NCI-H128 (cell line): ENCODE measurements at regions not wholly inside any gene's neighbourhood (a gene's known extent, or its start where the extent isn't known, plus 50 kb on each side); places are given as distances from the start of the nearest gene placed in this dataset.
"Not testable (repeated sequence)": the region's sequence is repeated elsewhere in the genome, so short reads cannot be mapped to it uniquely, and the experiment has no call there.

Source experiments
- DNase-seq: peaks from one replicate; lab custom pipeline; 2025; ENCODE audit not compliant: unreplicated experiment; lab: John Stamatoyannopoulos, UW

DNA sequence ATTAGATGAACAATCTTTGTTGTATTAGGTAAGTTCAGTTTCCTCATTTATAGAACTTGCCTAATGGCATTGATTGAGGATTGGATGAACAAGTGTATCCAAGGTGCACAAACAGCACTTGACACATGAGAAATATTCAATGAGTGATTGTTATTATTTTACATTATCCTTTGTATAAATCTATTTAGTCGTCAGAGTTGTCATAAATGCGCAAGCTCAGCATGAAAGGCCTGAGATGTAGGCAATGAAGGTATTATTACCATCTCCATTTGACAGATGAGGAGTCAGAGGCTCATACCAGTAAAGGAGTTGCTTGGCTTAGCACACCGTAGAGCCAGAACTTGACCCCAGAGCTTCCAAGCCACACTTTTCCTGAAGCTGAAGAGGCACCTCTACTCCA is 291.4 kb downstream of the C1D start:
- DNase-seq, result no peak

DNA sequence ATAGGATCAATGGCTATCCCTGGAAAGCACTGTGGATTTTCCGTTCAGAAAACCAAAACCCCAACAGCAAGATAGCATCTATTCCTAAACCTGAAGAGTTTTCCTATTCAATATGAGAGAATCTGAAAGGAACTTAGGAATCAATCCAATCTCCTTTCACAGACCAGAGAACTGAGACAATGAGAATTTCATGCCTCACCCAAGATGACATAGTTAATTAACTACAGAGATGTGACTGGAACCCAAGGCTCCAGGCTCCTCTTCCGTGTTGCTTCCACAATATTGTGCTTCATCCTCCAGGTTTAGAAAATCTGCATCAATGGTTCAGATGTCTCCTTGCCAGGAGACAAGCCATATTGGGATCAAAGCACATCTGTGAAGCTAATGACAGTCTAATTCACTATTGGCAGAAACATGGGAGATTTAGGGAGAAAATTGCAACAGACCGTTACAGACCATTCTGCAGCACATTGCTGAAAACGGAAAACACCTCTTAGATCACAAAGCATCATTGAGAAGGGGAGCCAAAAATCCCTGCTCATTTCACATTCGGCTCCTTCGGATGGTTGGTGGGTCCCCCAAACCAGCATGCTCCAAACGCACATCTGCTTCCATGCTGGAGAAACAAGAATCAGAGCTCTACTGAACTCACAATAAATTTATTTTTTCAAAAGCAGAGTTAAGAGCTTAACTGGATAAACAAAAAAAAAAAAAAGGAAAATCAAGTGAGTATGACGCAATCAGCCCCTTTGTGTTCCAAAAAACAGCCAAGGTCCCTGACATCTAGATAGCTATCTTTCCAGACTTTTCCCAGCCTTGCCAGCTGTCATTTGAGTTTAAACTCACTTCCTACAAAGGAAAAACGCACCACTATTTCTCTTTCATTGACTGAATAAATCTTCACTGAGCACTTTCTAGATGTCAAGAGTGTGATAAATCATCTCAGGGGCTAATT is 290.3 kb downstream of the C1D start:
- no peak for DNase-seq

DNA sequence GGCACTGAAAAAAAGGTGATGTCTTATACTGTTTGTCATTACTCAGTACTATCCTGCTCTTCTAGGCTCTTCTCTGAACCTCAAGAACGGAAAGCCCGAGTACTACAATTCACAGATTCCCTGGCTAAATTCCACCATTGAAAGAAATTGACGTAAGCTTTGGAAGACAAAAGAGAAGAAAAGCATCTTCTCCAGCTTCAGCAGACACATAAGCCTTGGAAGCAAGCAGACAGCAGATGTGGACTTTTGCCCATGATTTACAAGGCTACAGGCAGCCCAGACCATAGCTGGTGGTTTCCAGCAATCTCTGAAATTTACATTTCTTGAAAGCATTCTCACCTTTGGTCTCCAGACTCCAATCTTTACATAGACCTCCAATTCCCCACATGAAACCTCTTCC is 289.0 kb downstream of the C1D start:
- no peak for DNase-seq

DNA sequence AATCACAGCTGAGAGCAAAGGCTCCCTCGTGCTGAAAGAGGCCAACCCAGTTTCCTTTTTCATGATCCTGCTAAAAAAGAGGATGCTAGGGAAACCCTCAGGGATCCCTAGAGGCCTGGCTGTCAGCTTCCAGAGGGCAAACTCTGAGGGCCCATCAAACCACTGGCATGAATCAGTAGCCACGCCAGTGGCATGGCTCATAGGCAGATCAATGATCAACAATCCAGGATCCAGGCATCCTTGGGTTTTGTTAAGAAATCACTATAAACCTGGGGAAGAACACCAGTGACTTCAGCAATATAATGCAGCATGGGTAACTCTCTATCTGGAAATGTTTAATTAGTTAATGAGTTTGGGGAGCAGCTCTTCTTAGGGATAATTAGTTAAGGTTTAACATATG is 286.5 kb downstream of the C1D start:
- DNase-seq, result no peak

DNA sequence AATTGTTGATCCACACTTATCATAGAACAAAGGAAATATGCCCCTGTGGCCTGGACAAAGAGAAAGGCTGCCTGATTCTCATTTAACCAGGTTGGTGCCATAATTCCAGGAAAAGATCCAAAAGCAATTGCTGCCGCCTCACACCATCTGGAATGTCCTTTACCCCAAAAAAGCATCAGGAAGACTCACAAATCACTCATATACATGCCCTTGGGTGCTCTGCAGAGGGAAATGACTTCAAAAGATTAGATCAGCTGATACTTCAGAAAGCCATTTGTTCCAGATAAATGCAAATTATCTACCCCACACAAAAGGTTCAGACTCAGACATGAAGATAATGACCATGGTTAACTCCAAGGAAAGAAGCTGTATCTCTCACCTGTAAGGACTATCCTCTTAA is 285.8 kb downstream of the C1D start:
- no peak for DNase-seq

DNA sequence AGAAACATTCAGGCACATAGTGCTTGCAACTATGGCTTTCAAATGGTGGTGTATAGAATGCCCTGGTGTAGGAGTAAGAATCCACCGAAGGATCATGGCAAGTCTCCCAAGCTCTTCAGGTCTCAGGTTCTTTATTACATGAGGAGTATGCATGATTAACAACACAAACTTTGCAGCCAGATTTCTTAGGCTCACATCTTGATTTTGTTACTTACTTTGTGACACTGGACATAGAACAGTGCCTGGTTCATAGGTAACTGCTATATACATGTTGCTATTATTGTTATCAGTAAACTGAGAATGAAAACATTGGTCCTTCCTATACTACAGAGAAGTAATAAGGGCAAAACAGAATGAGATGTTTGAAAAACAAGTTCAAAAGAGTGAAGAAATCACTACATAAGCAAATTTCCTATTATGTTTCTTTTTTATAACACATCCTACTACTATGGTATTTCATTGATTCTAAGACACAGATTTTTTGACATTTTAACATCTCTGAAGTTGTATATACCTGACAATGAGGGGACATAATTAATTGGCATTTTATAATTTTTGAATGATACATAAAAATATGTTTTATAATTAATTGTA is 284.9 kb downstream of the C1D start:
- DNase-seq, result no peak

DNA sequence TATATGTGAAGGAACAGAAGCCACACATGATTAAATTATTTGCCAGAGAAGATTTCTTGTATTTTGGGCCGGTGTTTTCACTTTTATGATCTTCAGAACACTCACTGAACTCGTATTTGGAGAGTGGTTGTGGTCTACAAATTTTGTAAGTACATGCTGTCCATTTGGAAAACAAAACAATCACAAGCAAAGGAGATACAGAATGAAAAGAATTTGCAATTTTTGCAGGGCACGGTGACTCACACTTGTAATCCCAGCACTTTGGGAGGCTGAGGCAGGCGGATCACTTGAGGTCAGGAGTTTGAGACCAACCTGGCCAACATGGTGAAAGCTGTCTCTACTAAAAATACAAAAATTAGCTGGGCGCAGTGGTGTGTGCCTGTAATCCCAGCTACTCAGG is 282.0 kb downstream of the C1D start:
- not testable (repeated sequence) for DNase-seq

DNA sequence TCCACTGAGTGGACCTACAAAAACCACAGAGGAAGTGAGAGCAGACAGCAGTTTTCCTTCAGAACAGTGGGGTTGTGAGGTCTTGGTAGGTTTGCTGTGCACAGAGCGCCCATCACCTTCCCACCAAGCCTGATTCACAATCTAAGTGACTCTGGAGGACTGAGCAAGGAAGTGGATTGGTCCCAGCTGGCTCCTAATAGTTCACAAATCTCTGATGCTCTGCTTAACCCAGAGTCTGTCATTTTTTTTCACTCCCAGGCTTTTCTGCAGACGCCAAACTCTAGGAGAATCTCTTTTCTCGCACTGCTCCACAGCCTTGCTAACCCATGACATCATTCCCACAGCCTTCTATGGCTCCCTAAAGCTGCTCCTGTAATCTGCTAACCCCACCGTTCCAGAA is 280.4 kb downstream of the C1D start:
- no peak for DNase-seq

DNA sequence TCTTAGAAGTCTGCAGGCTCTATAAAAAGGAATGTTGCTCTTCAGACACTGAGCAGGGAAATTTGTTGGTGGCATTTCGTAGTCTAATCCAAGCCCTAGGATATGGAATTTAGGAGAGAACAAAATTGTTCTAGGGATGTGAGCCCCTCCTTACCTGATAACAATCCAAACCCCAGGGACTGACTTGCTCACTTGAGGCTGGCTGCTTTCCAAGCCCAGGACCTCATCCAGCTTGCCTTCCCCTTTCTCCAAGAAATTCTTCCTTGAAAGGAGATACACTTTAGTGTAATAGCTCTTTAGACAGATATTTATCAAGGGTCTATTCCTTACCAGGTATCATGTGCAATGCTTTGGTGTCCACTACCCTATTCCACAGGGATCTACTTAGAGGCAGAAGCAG is 279.8 kb downstream of the C1D start:
- DNase-seq, result no peak

DNA sequence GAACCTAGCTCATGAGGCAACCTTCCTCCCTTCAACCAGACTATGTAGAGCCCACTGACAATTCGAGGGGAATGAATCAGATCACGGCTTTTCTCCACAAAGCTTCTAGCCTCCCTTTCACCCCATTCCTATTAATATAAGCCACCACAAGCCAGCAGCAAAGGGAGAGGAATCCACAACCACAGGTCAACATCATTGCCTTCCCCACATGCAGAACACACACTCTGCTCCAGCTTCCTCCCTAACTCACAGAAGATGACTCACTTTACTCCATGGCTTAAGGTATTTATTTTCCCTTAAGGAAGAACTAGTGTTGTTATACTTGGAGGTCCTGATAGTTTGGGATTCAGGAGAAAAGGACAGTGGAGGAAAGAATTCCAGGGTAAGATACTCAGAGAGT is 272.2 kb downstream of the C1D start:
- no peak for DNase-seq

DNA sequence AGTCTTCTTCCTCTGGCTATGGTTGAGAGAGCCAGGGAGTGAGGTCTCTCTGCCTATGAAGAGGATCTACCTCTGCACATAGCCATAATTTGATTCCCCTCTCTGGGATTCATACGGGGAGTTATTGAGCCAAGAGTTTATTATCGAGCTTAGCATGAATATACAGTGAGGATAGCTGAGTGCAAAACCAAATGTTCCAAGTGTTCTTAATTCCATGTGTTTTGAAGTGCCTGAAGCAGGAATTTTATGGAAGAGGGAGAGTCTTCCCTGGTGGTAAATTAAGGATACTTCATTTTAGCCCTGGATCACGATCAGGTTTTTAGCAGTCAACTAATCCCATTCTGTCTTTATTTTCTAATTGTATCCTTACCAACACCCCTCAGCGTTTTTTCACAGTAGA is 270.6 kb downstream of the C1D start:
- no peak for DNase-seq

DNA sequence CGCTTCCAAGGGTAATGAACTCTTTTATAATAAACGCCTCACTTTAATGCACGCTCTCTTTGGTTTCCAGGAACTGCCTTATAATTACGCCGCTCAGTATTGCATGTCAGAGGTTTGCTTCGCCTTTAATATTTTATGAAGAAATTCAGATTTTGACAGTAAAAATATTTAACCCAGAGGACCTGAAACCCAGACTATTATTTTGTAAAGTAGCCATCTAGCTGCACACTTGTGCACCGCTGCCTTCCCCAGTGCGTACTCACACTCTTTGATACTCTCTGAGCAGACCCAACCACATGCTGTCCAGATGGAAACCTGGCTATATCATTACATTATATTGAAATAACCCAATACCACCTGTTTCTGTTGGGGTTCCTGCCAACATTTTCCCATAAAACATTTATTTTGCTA is 270.1 kb downstream of the C1D start:
- no peak for DNase-seq

DNA sequence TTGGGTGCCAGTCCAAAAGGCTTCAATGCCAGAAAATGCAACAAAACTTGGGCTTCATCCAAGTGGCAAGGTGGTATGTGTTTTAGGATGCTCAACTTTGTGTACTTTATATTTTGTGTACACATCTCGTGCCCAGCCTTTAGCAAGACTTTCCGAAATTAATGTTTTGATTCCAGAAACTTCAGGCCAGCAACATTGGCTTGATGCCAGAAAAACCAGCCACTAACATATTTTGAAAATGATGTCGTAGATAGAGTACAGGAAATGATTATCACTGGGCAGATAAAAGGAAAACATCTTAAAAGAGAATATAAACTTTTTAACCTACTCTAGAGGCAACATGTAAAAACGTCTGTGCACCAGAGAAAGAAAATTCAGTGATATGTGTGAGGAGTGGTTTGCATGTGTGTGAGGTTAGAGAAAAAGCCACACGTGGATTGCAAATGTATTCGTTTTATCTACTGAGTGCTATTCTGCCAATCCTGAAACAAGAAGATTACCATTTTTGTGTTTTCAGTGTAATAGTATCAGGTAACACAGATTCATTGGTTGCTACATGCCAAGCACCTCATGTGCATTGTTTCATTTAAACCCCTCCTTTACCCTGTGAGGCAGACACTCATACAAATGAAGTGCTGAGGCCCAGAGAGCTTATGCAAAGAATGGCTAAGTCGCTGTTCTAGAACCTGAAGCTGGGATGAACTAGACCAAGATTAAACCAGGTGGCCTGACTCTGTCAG is 264.8 kb downstream of the C1D start:
- DNase-seq, result no peak

DNA sequence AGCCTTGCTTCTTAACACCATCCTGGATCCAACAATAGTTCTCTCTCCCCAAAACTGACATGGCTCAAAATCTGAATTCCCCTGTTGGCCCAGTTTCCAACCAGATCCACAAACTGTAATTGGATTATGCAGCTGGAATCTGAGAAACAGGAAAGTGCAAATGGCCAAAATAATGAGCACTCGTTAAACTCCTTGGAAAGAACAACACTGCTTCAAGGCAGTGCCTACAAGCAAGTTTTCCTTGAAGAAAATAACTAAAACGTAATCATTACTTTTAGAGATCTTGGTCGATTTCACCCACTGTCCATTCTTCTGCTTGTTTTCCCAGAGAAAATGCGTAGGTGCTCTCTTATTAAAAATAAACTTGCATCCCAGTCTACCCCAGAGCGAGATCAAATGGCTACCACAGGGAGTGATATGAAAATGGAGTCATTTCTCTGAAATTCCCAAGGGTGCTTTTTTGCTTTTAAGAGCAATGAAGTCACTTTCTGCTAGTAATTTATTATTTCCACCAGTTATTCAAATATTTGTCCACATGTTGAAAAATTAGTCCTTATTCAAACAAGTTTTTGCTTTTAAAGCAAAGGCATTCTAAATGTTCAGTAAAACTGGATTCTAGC is 264.2 kb downstream of the C1D start:
- no peak for DNase-seq

DNA sequence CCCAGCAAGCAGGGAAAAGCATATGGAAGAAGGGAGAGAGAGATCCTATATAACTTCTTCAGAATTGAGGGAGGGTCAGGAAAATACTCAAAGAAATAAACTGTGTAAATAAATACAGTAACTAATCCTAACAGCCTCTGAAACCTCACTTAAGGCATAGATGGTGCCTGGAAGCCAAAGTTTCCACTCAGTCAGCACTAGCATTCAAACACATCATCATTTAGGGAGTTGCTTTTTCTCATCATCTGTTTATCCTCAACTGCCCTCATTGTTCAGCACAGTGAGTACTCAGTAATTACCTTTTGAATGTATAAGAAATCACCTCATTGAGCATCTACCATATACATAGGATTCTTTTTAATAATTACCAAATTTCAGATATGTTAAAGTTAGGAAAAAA is 262.9 kb downstream of the C1D start:
- no peak for DNase-seq

DNA sequence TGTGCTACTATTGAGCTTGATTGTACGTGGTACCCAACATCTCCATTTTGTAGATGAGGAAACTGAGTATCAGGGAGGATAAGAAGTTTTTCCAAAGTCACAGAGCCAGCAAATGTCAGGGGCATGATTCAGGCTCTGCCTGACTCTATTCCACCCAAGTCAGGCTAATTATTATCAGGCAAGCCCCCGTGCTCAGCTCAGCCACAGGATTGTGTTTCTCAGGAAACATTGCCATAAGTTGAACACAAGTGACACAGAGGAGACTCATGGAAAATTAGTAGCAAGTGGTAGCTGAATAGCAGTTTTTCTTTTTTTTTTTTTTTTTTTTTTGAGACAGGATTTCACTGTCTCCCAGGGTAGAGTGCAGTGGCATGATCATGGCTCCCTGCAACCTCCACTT is 260.5 kb downstream of the C1D start:
- DNase-seq, result no peak

DNA sequence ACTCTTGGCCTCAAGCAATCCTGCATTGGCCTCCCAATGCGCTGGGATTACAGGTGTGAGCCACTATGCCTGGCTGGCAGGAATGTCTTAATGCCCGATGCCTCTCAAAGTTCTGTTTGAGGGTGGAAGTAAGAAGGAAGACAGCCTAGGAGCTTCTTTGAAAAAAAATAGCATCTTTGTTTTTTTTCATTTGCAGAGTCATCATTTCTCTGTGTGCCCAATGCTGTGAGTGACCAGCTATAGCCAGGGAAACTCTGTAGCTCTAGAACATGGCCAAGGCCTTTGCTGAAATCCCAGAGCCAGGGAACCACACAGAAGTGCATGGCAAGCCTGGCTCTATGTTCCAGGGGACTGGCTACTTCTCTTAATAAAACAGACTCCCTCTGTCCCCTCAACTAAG is 260.0 kb downstream of the C1D start:
- no peak for DNase-seq

DNA sequence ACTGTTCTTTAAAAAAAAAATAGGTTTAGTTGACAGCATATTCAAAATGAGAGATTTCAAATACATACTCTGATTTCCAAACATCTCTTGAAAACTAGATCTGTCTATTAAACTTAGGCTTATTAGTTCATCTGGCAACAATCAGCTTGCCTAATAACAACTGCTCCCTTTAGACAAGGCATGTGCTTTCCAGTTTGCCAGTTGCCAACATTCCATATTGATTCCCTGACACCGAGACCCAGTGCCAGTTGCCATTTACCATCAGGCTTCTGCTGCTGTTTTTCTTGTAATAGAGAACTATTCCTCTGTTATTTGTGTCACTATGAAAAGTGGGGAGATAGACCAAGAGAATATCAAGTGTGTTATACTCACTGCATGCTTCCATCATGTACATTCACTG is 256.0 kb downstream of the C1D start:
- no peak for DNase-seq

DNA sequence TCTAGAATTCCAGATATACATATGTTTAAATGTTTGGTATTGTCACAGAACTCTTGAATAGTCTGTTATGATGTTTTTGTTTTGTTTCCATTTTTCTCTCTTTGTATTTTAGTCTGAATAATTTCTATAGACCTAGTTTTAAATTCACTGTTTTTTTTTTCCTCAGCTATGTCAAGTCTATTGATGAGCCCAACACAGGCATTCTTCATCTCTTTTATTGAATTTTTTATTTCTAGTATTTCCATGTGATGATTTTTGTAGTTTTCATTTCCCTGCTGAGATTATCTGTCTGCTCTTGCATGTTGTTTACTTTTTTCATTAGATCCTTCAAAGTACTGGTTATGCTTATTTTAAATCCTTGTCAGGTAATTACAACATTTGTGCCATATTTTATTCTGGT is 254.7 kb downstream of the C1D start:
- no peak for DNase-seq

DNA sequence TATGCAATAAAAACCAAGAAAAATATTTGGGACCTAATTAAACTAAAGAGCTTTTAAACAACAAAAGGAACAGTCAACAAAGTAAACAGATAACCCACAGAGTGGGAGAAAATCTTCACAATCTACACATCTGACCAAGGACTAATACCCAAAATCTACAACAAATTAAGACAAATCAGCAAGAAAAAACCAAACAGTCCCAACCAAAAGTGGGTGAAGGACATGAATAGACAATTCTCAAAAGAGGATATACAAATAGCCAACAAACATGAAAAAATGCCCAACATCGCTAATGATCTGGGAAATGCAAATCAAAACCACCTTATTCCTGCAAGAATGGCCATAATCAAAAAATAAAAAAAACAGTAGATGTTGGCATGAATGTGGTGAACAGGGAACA is 250.1 kb downstream of the C1D start:
- no peak for DNase-seq

DNA sequence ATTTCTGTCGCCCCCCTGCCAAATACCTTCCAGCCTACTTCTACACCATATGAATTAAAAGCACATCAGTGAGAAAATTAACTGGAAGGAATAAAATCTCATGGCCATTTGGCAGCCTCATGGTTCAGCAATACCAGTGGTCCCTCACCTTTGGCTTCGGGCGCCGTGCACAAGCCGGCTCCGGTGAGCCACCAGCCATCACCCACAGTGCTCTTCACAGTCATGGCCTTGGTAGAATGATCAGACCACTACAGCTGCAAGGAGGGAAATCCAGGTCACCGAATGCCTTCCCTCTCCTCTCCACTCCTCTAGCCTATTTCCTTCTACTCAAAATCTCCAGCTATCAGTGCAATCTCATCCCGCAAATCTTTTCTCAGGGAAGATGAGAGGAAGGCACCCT is 239.1 kb downstream of the C1D start:
- DNase-seq, result no peak

DNA sequence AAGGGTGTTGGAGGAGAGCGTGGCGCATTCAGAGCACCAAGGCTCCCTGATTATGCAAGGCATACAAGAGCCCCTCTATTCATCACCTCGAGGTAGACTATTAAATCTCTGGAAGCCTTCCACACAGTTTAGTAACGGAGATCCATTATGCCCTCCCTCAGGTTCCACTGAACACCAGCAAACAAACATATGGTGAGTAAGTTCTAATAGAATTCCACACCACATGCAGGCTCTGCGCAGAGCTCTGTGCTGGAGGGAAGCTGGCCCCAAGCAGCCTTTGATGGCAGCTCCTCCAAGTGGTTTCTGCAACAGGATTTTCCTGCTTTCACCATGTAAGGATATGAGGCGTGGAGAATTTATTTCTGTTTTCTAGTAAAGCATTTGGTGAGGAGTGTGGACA is 238.6 kb downstream of the C1D start:
- no peak for DNase-seq
